GM19328 (cell line): ENCODE measurements at regions not wholly inside any gene's neighbourhood (a gene's known extent, or its start where the extent isn't known, plus 50 kb on each side); places are given as distances from the start of the nearest gene placed in this dataset.
"Not testable (repeated sequence)": the region's sequence is repeated elsewhere in the genome, so short reads cannot be mapped to it uniquely, and the experiment has no call there.

Experiments
- ATAC-seq: cut with Tn5 transposase; IDR thresholded peaks from one replicate; pipeline ENCODE4 v1.9.1; 2021; ENCODE audit warnings: mild to moderate bottlenecking, moderate library complexity; ENCODE audit not compliant: unreplicated experiment

- ATAC-seq = no peak
Observed at GRCh38 chr10:29798921-29799690, 164.3 kb upstream of the SVIL start.

- ATAC-seq = no peak
Observed at GRCh38 chr10:29797616-29798015, 162.8 kb upstream of the SVIL start.

- no peak for ATAC-seq
Observed at GRCh38 chr10:29795850-29796249, 161.1 kb upstream of the SVIL start.

GRCh38 chr10:29794776-29795611 lies 160.2 kb upstream of the SVIL start:
- ATAC-seq = no peak

- ATAC-seq = no peak
Observed at GRCh38 chr10:29791773-29792172, 157.0 kb upstream of the SVIL start.

- no peak for ATAC-seq
Observed at GRCh38 chr10:29790207-29790606, 155.4 kb upstream of the SVIL start.

- ATAC-seq = no peak
Observed at GRCh38 chr10:29788113-29788512, 153.3 kb upstream of the SVIL start.

GRCh38 chr10:29785701-29786100 lies 150.9 kb upstream of the SVIL start:
- ATAC-seq = no peak

- ATAC-seq = no peak
Observed at GRCh38 chr10:29784175-29784773, 149.5 kb upstream of the SVIL start.

GRCh38 chr10:29783201-29783947 lies 148.6 kb upstream of the SVIL start:
- no peak for ATAC-seq

- no peak for ATAC-seq
Observed at GRCh38 chr10:29780639-29781038, 145.9 kb upstream of the SVIL start.

- no peak for ATAC-seq
Observed at GRCh38 chr10:29780096-29780495, 145.3 kb upstream of the SVIL start.

- ATAC-seq = no peak
Observed at GRCh38 chr10:29776246-29776645, 141.5 kb upstream of the SVIL start.

GRCh38 chr10:29774475-29774874 lies 139.7 kb upstream of the SVIL start:
- ATAC-seq = no peak

GRCh38 chr10:29773675-29774091 lies 138.9 kb upstream of the SVIL start:
- no peak for ATAC-seq

- no peak for ATAC-seq
Observed at GRCh38 chr10:29772403-29772802, 137.6 kb upstream of the SVIL start.

- no peak for ATAC-seq
Observed at GRCh38 chr10:29771376-29771775, 136.6 kb upstream of the SVIL start.

GRCh38 chr10:29769277-29769676 lies 134.5 kb upstream of the SVIL start:
- ATAC-seq = not testable (repeated sequence)

- no peak for ATAC-seq
Observed at GRCh38 chr10:29767968-29768367, 133.2 kb upstream of the SVIL start.

- ATAC-seq = no peak
Observed at GRCh38 chr10:29766753-29767152, 132.0 kb upstream of the SVIL start.

- ATAC-seq = no peak
Observed at GRCh38 chr10:29765330-29765729, 130.6 kb upstream of the SVIL start.
